SK-N-SH (cell line): ENCODE measurements at regions not wholly inside any gene's neighbourhood (a gene's known extent, or its start where the extent isn't known, plus 50 kb on each side); places are given as distances from the start of the nearest gene placed in this dataset.

Source experiments
- CHD2 ChIP-seq: fragments of 150-350 bp; IDR thresholded peaks from 2 replicates; pipeline ENCODE4 v1.6.1; 2018; ENCODE audit warnings: low read length; ENCODE audit not compliant: partially characterized antibody
- CTCF ChIP-seq: fragments of 200-600 bp; sonication (generic); IDR thresholded peaks from 2 replicates; pipeline ENCODE4 v1.6.1; 2017; ENCODE audit warnings: antibody characterized with exemption, mild to moderate bottlenecking, moderate library complexity
- EP300 ChIP-seq, 2 experiments: IDR thresholded peaks; 2 replicates each; pipeline versions ENCODE4 v1.4.0 to v1.6.1; 2012; ENCODE audit warnings: borderline replicate concordance in 1 of 2, low read depth in 1 of 2, low read length in 1 of 2
- FOSL2 ChIP-seq: IDR thresholded peaks from 2 replicates; pipeline ENCODE4 v1.4.0; 2012; ENCODE audit warnings: low read depth, mild to moderate bottlenecking, moderate library complexity, borderline replicate concordance
- MAX ChIP-seq: IDR thresholded peaks from 2 replicates; pipeline ENCODE4 v1.4.0; 2012; ENCODE audit warnings: low read depth
- MXI1 ChIP-seq: IDR thresholded peaks from 2 replicates; pipeline ENCODE4 v1.6.1; 2012; ENCODE audit warnings: mild to moderate bottlenecking, low read depth, low read length, improper control_type of control experiment
- NFIC ChIP-seq: IDR thresholded peaks from 2 replicates; pipeline ENCODE4 v1.4.0; 2012; ENCODE audit warnings: borderline replicate concordance
- NRF1 ChIP-seq: IDR thresholded peaks from 2 replicates; pipeline ENCODE4 v1.6.1; 2012; ENCODE audit warnings: low read depth, mild to moderate bottlenecking, low read length
- POLR2AphosphoS5 ChIP-seq: IDR thresholded peaks from 2 replicates; pipeline ENCODE4 v1.6.1; 2012; ENCODE audit warnings: low read depth, low read length
- REST ChIP-seq: IDR thresholded peaks from 2 replicates; pipeline ENCODE4 v1.6.1; 2012; ENCODE audit warnings: mild to moderate bottlenecking, low read depth, low read length, moderate library complexity
- RFX5 ChIP-seq: IDR thresholded peaks from 2 replicates; pipeline ENCODE4 v1.6.1; 2012; ENCODE audit warnings: mild to moderate bottlenecking, improper control_type of control experiment, low read length
- SIN3A ChIP-seq: IDR thresholded peaks from 2 replicates; pipeline ENCODE4 v1.6.1; 2012; ENCODE audit warnings: low read depth, mild to moderate bottlenecking, low read length, moderate library complexity, borderline replicate concordance
- SMC3 ChIP-seq: IDR thresholded peaks from 2 replicates; pipeline ENCODE4 v1.6.1; 2012; ENCODE audit warnings: low read depth, low read length, improper control_type of control experiment
- TCF12 ChIP-seq: IDR thresholded peaks from 2 replicates; pipeline ENCODE4 v1.4.0; 2012

GRCh38 chr13:85132986-85133385 lies 666.2 kb downstream of the SLITRK6 start:
- TF ChIP-seq CTCF (no peak), NRF1 (no peak), POLR2AphosphoS5 (no peak), MAX (no peak), TCF12 (no peak), NFIC (no peak), RFX5 (no peak), MXI1 (no peak), FOSL2 (no peak), SIN3A (no peak), CHD2 (no peak), EP300 (IDR thresholded peaks at IDR 0.05; ENCODE audit: borderline replicate concordance in 1 of 2, low read depth in 1 of 2, low read length in 1 of 2) (no peak), SMC3 (no peak), REST (no peak)
